GM19328 (cell line): ENCODE measurements at regions not wholly inside any gene's neighbourhood (a gene's known extent, or its start where the extent isn't known, plus 50 kb on each side); places are given as distances from the start of the nearest gene placed in this dataset.
"Not testable (repeated sequence)": the region's sequence is repeated elsewhere in the genome, so short reads cannot be mapped to it uniquely, and the experiment has no call there.

Source experiments
- ATAC-seq: cut with Tn5 transposase; IDR thresholded peaks from one replicate; pipeline ENCODE4 v1.9.1; 2021; ENCODE audit warnings: mild to moderate bottlenecking, moderate library complexity; ENCODE audit not compliant: unreplicated experiment

DNA sequence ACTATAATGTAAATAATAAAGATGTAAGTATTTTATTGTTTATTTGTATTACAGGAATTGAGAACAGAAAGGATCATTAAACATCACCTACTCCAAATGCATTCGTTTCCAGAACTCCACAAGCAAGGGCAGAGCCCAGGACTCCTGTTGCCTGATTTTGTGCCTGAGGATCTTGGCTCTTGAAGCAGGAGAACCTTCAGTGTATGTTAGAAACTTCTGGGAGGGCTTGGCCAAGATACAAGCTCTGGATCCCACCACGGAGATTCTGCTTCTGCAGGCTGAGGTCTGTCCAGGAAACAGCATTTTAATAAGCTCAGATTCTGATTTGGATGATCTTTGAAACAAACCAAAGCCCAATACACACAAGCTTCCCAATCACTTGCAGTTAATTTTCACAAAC lies 142.4 kb upstream of the SOX11 start:
- ATAC-seq = no peak

DNA sequence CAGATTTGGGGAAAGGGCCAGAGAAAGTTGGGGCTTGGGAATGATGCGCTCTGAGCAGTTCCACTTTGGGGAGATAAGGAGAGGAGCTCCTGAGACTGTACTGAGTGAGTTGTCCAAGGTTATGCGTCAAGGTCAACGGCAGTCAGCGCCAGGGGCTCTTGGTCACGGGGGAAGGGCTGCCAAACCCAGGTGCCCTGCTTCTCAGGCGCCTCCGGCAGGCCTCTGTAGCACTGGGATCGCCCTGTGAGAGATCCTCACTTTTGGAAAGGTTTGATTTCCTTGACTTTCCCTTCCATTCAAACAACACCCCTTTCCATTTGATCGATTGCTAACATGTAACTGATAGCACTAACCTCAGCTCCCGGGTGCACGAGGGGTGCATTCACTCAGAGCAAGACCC lies 136.5 kb upstream of the SOX11 start:
- ATAC-seq = no peak

DNA sequence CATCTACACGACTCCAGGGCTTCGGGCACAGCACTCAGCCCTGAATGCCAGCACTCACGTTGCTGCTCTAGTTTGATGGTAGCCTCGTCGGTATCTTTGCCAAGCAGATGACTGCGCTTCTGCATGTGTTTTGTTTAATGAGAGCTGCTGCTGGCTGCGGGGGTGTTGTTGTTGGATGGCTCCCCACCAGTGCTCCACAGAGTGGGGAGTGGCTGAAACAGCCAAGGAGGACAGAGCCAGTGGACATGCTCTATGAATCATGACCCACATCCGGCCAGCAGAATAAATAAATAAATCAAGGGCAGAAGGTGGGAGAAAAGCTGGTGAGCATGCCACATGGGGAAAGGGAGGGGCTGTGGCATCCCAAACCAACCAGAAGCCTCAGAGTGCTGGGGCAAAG lies 131.2 kb upstream of the SOX11 start:
- no peak for ATAC-seq

DNA sequence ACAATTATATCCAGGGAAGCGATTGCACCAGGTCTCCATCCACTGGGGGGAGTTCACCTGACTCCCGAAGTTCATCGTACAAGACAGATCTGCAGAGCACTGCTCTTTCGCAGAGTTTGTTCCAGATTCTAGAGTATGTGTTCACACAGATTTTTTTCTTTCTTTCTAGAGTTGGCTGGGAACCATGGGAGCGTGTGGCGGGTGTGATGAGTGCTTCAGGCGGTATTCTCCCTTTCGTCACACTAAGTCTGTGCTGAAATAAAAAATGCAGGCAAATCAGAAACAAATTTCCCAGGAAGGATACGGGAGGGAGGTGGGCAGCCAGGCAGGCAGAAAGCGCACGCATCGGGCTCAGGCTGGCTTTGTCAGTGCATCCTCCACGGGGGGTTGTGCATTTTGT lies 129.8 kb upstream of the SOX11 start:
- no peak for ATAC-seq

DNA sequence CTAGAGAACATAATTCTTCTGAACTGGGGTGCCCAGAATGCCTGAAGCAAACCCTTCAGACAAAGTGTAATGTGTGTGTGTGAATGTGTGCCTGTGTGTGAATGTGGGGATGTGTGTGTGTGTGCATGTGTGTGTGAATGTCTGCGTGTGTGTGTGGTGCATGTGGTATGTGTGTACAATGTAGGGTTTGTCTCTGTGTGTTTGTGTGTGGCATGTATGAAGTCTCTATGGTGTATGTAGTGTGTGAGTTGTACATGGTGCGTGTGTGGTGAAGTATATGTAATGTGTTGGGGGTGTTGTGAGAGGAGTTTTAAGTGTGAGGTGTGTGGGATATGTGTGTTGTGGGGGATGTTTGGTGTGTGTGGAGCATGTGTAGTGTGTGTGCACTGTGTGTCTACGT lies 129.3 kb upstream of the SOX11 start:
- no peak for ATAC-seq

DNA sequence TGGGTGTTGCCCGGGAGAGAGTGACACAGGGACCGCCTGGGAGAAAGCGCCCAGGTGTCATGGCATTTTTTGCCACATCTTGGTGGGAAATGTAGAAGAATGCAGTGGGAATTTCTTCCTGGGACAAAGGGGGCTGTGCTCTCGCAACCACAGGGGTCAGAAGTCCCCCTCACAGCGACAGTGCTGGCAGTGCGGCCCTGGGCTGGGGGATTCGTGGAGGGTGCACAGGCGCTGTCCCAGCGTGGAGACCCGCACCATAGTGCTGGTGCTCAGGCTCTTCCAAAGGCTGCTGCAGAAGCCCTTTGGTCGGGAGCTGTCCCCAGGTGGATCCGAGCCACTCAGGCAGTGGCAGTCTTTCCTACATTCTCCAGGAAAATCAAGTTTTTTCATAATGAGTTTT lies 128.8 kb upstream of the SOX11 start:
- ATAC-seq = no peak

DNA sequence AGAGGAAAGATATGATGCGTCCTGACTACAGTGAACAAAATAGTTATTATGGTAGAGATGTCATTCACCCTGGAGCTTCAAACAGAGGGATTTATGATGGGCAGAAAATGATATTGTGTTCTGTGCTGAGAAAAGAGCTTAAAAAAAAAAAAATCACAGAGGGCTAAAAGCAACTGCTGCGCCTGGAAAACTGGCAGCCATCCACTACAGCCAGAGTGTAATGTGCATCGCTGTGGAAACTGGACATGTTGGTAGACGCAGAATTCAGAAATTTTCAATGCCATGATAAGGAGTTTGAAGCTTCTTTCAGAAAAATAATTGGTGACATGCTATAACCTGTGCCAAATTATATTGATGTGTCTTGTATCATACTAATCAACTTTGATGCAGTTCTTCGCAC lies 122.9 kb upstream of the SOX11 start:
- ATAC-seq = no peak

DNA sequence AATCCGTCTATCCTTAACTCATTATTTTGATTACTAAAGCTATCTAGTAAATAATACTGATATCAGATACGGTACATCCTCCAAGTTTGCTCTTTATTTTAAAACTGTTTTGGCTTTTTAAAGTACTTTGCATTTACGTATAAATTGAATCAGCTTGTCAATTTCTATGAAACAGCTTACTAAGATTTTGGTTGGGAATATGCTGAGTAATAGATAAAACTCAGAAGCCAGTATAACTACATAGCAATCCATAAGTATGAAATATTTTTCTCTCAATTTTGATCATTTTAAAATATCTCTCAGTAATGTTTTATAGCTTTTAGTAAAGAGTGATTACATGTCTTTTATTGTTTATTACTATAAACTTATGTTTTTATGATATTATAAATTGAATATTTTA lies 116.2 kb upstream of the SOX11 start:
- no peak for ATAC-seq

DNA sequence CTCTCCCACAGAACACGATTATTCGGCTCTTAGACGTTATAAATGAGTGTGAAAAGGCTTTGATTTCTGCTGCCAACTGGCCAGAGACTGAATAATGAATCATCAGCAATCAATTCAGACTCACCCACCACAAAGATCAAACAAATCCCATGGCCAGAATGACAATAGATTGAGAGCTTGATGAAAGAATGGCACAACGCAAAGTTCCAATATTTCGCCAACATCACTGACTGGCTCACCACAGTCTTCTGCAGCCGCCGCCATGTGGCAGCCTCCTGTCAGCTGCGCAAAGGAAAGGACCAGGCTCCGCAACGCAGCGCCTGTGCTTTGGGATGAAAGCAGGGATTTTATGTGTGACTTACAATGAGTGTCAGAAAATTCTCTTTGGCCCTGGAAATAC lies 104.4 kb upstream of the SOX11 start:
- ATAC-seq = no peak

DNA sequence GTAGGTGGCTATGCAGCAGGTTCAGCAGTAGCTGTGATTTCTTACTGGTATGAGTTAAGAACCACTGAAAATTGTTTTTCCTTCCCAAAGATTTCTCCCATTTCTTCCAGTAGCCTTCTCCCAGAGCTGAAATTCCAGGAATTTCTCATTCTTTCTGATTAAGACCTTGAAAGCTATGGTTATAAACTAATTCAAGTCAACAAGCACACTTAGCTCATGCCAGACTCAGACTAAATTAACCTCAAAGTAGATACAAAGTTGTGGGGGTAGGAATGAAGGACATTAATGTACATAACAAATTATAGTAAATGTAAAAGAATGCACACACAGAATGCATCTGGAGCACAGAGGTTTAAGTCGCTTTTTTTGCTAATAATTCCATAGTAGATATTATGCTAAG lies 103.6 kb upstream of the SOX11 start:
- ATAC-seq = no peak

DNA sequence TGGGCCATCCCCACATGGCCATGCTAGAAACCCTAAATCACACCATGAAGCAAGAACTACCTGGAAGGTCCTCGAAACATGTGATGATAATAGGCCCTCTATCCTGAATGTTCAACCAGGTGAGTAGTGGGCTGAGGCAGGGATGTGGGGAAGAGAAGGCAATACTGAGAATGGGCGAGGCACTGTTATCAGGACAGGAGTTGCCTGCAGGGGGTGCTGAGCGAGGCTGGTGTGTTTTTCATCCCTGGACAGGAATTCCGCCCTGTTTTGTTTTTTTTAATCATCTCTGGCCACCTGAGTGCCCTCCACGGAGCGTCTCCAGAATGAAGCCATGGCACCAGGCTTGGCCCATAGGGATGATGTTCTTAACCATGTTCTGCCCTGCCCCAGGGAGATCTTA lies 103.0 kb upstream of the SOX11 start:
- ATAC-seq = no peak

DNA sequence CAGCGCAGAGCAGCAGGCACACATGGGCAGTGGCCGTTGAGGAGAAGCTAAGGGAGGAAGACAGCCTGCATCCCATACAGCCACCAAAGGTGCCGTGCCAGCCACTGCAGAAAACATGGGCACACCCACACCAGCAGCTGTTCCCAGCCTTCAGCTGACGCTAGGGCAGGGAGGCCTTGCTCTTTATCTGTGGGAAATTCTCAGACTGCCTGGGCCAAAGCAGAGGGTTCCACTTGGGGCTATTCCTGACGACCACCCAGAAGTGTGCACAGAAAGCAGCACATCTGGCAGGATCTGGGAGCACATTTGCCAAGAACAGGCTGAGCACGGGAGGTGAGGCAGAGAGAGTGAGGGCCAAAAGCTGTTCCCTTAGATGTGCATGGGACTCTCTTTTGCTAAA lies 101.3 kb upstream of the SOX11 start:
- ATAC-seq = no peak

DNA sequence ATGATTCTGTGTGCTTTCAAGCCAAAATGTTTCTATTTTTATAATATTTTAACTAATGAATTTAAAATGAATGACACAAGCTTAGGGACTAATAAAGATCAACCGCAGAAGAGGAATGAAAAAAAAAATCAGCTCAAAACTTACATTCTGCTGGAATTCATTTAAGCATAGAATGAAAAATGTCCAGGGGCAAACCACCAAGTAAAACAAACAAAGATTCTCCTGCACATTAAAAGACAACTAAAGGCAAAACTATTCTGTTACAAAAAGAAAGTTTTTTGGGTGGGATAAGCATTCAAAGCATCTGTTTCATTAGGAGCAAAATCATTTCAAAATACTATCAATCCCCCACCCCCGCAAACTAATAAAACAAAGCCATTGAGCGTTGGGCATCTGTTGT lies 99.3 kb upstream of the SOX11 start:
- ATAC-seq = no peak

DNA sequence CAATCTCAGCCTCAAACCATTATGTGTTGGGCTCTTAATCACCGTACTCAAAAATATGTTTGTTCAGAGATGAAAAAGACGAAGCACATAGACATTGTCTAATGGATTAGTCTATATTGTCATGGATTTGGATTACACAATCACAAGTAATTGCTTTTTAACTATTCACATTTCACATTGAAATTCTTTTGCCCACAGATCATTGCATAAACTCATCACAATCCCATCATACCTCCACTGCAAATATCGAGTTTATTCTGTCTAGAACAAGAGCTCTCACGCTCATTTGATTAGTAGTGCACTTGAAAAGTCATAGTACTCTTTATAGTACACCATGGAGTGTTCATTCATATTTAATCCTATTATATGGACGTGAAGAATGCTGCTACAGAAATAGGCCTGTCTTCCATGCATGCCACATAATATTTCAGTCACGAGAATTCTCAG lies 97.9 kb upstream of the SOX11 start:
- no peak for ATAC-seq

DNA sequence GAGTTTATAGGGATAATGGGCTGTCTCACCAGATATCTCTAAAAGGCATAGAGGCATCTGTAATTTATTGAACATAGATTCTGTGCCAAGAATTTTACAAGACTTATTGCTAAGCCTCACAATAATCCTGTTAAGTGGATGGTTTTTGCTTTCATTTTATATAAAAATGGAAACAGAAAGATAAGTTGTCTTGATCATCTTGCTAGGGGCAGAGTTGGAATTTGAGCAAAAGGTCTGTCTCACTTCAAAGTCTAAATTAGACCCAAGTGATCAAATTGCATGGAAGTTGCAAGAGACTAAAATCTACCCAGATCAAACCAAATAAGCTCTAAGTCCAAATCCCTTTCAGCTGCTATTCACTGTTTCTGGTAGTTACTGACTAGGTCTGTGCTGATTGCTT lies 95.3 kb upstream of the SOX11 start:
- no peak for ATAC-seq

DNA sequence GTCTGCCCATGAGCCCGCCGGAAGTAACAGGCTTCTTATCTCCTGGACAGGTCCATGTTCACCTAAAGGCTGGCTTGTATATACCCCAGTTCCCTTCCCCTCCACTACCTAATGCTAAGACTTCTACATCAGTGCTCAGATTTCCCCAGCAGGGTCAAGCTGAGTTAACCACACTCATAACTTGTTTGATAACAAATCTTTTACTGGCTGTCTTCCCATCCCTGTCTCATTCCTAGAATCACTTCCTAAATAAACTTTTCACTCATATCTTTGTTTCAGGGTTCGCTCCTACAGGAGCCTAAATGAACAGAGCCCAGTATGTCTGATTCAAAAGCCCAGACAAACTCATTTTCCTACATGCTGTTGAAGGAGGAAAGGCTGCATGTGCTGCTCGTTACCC lies 94.0 kb upstream of the SOX11 start:
- ATAC-seq = no peak

DNA sequence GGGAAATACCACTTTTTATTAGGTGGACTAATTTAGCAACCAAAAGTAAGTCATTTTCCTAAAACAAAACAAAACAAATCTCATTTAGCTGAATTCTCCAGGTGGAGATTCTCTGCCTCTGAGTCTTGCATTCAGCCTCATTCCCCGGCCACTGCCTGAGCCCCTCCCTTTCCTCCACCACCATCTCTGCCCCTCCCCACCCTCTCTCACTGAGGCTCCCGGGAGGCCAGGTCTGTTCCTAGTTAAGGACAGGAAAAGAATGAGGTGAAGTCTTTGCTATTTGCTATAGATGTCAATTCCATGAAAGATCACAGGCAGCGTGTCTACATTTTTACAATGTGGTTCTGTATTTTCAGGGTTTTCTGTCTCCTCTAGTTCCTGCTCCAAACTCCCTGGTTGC lies 83.0 kb upstream of the SOX11 start:
- ATAC-seq = no peak

DNA sequence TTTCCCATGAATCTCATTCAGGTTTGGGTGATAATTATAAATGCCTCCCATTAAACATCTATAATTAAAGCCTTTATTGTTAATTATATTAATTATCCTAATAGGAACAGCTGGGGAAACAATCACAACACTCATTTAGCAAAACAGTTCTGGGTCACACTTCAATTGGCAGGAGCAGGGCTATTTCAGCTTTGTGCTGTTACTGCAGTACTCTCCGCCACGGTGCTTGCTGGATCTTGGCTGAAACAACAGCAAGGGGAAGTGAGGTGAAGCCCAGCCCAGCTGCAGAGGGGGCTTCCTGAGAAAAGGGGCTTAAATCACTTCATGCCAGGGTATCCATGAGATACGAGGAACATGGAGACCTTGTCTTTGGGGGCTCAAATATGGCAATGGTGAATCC lies 79.5 kb upstream of the SOX11 start:
- ATAC-seq = no peak

DNA sequence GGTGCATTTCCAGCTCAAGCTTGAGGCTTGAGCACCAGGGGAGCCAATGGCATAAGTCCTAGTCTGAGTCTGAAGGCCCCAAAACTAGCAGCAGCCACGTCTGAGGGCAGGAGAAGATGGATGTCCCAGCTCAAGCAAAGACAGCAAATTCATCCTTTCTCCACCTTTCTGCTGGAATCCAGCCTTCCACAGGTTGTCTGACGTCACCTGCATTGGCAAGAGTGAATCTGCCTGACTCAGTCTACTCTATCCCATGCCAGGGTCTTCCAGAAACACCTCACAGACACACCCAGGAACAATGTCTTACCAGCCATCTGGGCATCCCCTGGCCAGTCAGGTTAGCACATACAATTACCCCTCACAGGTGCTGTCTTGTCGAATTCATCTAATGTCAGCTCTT lies 76.2 kb upstream of the SOX11 start:
- no peak for ATAC-seq

DNA sequence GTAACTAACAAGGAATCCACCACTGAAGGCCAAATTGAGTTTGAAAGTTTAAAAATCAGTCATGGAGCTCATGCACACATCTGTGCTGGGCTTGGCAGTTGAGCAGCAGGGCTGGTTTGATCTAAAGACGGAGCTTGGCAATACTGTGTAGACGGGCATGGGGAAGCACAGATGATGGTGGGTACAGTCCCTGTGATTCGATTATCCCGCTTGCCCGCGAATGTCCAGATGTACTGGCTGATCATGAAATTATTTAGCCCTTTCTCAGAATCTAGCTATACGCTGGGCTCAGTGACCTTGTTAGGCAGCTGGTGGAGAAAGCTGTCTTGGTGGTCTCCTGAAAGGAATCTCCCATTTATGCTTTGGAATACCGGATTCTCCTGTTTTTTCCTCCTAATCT lies 74.8 kb upstream of the SOX11 start:
- ATAC-seq = no peak

DNA sequence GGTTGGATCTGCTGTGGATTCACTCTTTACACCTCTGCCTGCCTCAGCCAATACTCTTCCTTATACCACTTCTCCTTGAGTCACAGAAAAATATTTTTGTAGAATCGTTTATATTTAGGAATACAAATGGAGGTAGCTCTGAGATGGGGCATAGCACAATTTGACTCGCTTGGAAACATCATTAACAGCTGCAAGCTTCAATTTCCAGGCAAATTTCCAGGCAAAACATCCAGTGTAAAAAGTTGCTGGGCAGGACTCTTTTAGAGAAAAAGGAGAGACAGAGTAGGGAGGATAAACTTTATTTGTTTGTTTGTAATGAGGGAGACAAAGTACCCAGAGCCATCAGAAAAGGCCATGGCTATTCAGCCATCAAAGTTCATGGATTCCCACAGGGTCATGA lies 74.4 kb upstream of the SOX11 start:
- ATAC-seq = no peak

DNA sequence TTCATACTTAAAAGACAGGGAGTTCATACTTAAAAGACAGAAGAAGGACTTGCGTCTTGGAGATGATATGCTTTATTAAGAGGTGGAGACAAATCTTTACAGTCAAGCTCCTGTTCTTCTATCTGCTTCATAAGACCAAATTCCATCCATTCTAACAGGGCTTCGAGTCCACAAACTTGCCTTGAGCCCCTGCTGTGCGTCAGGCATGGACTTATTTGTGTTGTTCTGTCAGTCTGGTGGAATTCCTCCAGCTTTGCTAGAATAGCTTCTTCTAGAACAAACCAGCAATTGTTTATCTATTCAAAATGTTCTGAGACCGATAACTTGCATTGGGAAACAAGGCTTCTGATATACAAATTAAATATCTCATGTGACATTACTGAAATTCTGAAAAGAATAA lies 73.9 kb upstream of the SOX11 start:
- ATAC-seq = no peak

DNA sequence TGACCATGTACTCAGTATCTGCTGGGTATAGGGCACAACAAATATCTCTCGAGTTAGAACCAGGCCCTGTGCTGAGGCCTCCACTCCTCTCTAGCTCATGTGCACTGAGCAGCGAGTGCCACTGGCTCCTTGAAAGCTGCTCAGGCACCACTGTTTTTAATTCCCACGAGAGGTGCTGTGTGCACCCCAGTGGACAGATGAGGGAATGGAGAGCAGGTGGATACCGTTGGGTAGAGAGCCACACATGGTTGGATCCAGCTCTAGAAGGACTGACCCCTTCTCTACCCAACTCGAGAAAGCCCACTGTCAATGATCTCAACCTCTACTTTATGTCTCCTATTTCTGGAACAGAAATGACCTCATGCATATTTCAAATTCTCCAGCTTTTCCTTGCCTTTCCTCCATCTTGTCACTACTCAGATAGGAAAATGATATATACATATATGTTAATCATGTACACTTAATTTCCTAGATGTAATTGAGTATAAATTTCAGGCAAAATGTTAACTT lies 66.6 kb upstream of the SOX11 start:
- ATAC-seq = not testable (repeated sequence)

DNA sequence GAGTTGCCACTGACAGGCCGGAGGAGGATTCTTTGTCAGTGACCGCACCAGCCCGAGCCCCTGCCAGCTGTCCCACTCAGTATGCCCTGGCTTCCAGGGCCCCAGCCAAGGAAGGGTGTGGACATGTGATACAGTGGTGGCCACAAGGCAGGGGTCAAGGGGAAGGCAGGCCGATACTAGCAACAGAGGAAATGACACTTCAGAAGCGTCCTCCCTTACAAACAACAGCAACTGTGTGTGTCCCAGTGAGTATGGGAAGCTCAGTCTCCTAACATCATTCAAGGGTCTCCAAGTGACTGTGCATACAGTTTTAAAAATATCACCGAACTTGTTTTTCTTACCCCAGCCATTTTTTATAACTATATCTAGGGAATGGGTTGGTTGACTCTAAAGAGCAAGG lies 63.7 kb upstream of the SOX11 start:
- not testable (repeated sequence) for ATAC-seq
